Breast epithelium (tissue), 4 donors: ENCODE measurements at regions not wholly inside any gene's neighbourhood (a gene's known extent, or its start where the extent isn't known, plus 50 kb on each side); places are given as distances from the start of the nearest gene placed in this dataset.

Experiments
- DNase-seq, 2 donors: peaks; one replicate each; pipeline ENCODE4 v3.0.0-alpha.2; 2019; ENCODE audit warnings: low spot score in 2 of 2
- H3K27ac ChIP-seq, 2 donors: fragments of 200-600 bp; sonication (generic) in 1 of 2; one replicate each; pipeline ENCODE4 v1.5.1; 2016 to 2019; ENCODE audit warnings: mild to moderate bottlenecking in 1 of 2
- H3K27me3 ChIP-seq, 2 donors: fragments of 200-600 bp; sonication (generic) in 1 of 2; one replicate each; pipeline versions ENCODE4 v1.5.1 to v1.6.0; 2017 to 2019; ENCODE audit warnings: control low read depth in 1 of 2, mild to moderate bottlenecking in 1 of 2
- H3K36me3 ChIP-seq: fragments of 200-600 bp; one replicate; pipeline ENCODE4 v1.5.1; 2019
- H3K4me1 ChIP-seq, 2 donors: fragments of 200-600 bp; sonication (generic); one replicate each; pipeline ENCODE4 v1.5.1; 2016 to 2019; ENCODE audit warnings: control low read depth in 1 of 2
- H3K4me3 ChIP-seq, 3 donors: fragments of 200-600 bp; sonication (generic); 1 replicate in 2 of 3; 2 replicates in 1 of 3; pipeline ENCODE4 v1.5.1; 2016 to 2019; ENCODE audit warnings: mild to moderate bottlenecking in 3 of 3, moderate library complexity in 2 of 3
- H3K9me3 ChIP-seq, 2 donors: fragments of 200-600 bp; sonication (generic) in 1 of 2; one replicate each; pipeline ENCODE4 v1.5.1; 2016 to 2019; ENCODE audit warnings: control low read depth in 1 of 2
- CTCF ChIP-seq, 3 donors: fragments of 450-650 bp; IDR thresholded peaks; one replicate each; pipeline ENCODE4 v1.5.1; 2016 to 2017; ENCODE audit warnings: antibody characterized with exemption in 3 of 3, mild to moderate bottlenecking in 3 of 3, moderate library complexity in 3 of 3
- POLR2A ChIP-seq: fragments of 450-650 bp; IDR thresholded peaks from one replicate; pipeline ENCODE4 v1.6.1; 2016; ENCODE audit warnings: antibody characterized with exemption, mild to moderate bottlenecking, moderate library complexity
- POLR2AphosphoS5 ChIP-seq, 3 donors: sonication (generic); formaldehyde crosslinking; IDR thresholded peaks; one replicate each; pipeline ENCODE4 v1.6.1; 2017; ENCODE audit warnings: antibody characterized with exemption in 3 of 3
- intact Hi-C: fragments of 100-400 bp; cut with DNase I; formaldehyde crosslinking; loops from one replicate; pipeline ENCODE4 v1.15.1; 2023; ENCODE audit warnings: low total_unique reads

DNA sequence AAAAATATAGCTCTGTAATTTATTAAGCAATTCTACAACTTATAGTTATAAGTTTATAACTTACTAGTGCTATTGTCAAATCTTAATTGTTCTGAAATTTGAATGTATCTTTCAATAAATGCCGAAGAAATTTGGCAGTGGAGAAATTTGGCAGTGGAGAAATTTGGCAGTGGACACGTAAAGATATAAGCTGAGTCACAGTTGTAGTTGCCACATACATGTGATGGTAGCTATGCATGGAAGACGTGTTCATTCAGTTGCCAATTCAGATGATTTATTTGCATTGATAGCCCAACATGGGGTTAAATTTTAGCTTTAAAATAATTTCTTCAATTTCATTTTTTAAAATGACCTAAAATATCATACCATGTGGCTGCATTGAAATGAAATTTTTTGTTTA, 127.8 kb upstream of the NR4A3 start:
- TF ChIP-seq CTCF (IDR thresholded peaks at IDR 0.05) (no peak), POLR2AphosphoS5 (IDR thresholded peaks at IDR 0.05) (no peak), POLR2A (no peak)
- no peak for DNase-seq
- no peaks in the 10 kb centered on the region for H3K27me3 ChIP-seq
- peaks cover 0 to 10% of the 10 kb centered on the region in 2 donors for H3K9me3 ChIP-seq
- H3K27ac ChIP-seq, result no peak overlapping the region
- intact Hi-C loops, result no loop called here
- no peaks in the 10 kb centered on the region for H3K36me3 ChIP-seq
- no peaks in the 10 kb centered on the region for H3K4me1 ChIP-seq
- H3K4me3 ChIP-seq, result no peak overlapping the region

- Histone ChIP-seq H3K36me3 (no peaks in the 10 kb centered on the region), H3K4me3 (no peak overlapping the region), H3K9me3 (peaks cover 0 to 13% of the 10 kb centered on the region in 2 donors), H3K27ac (no peak overlapping the region), H3K4me1 (no peaks in the 10 kb centered on the region), H3K27me3 (no peaks in the 10 kb centered on the region)
- intact Hi-C loops, result no loop called here
- no peak for DNase-seq
- TF ChIP-seq POLR2A (no peak), CTCF (IDR thresholded peaks at IDR 0.05) (no peak), POLR2AphosphoS5 (IDR thresholded peaks at IDR 0.05) (no peak)
These were observed 127.3 kb upstream of the NR4A3 start for GRCh38 chr9:99694393-99694792.

DNA sequence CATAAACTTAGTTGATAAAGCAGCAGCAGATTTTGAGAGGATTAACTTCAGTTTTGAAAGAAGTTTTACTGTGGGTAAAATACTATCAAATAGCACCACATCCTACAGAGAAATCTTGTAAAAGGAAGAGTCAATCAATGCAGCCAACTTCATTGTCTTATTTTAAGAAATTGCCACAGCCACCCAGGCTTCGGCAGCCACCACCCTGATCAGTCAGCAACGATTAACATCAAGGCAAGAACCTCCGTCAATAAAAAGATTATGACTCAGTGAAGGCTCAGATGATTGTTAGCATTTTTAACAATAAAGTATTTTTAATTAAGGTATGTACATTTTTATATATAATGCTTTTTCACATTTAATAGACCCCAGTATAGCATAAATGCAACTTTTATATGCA, 122.3 kb upstream of the NR4A3 start:
- no peak overlapping the region for H3K4me3 ChIP-seq
- no peak overlapping the region for H3K27ac ChIP-seq
- TF ChIP-seq CTCF (IDR thresholded peaks at IDR 0.05) (no peak), POLR2A (no peak), POLR2AphosphoS5 (IDR thresholded peaks at IDR 0.05) (no peak)
- no peaks in the 10 kb centered on the region for H3K4me1 ChIP-seq
- no peaks in the 10 kb centered on the region for H3K36me3 ChIP-seq
- DNase-seq, result no peak
- H3K27me3 ChIP-seq, result no peaks in the 10 kb centered on the region
- peaks cover 0 to 13% of the 10 kb centered on the region in 2 donors for H3K9me3 ChIP-seq
- intact Hi-C loops, result no loop called here

GRCh38 chr9:99712214-99712613, 109.5 kb upstream of the NR4A3 start:
- no peaks in the 10 kb centered on the region for H3K4me1 ChIP-seq
- no peaks in the 10 kb centered on the region for H3K36me3 ChIP-seq
- TF ChIP-seq CTCF (IDR thresholded peaks at IDR 0.05), result no peak
- no peak for TF ChIP-seq POLR2AphosphoS5 (IDR thresholded peaks at IDR 0.05)
- TF ChIP-seq POLR2A, result no peak
- no peaks in the 10 kb centered on the region for H3K27me3 ChIP-seq
- intact Hi-C loops, result no loop called here
- H3K9me3 ChIP-seq, result no peaks in the 10 kb centered on the region
- DNase-seq, result no peak
- no peak overlapping the region for H3K4me3 ChIP-seq
- H3K27ac ChIP-seq, result no peak overlapping the region

GRCh38 chr9:99713838-99714306, 107.8 kb upstream of the NR4A3 start:
- TF ChIP-seq POLR2A, result no peak
- no peak for TF ChIP-seq POLR2AphosphoS5 (IDR thresholded peaks at IDR 0.05)
- TF ChIP-seq CTCF (IDR thresholded peaks at IDR 0.05), result no peak
- intact Hi-C loops, result no loop called here
- H3K9me3 ChIP-seq, result no peaks in the 10 kb centered on the region
- no peak for DNase-seq
- H3K4me3 ChIP-seq, result no peak overlapping the region
- H3K36me3 ChIP-seq, result no peaks in the 10 kb centered on the region
- no peaks in the 10 kb centered on the region for H3K27me3 ChIP-seq
- H3K27ac ChIP-seq, result no peak overlapping the region
- no peaks in the 10 kb centered on the region for H3K4me1 ChIP-seq
